Astrocyte of the spinal cord (primary cell): ENCODE measurements at regions not wholly inside any gene's neighbourhood (a gene's known extent, or its start where the extent isn't known, plus 50 kb on each side); places are given as distances from the start of the nearest gene placed in this dataset.

Experiments used
- DNase-seq: peaks from one replicate; pipeline ENCODE4 v3.0.0; 2011; ENCODE audit warnings: low read depth, low spot score
- H3K4me3 ChIP-seq: 2 replicates; pipeline ENCODE4 v1.5.1; 2011; ENCODE audit warnings: low read depth, mild to moderate bottlenecking, low read length, moderate library complexity
- CTCF ChIP-seq: IDR thresholded peaks from 2 replicates; pipeline ENCODE4 v1.5.1; 2012; ENCODE audit warnings: low read depth, mild to moderate bottlenecking, low read length, inconsistent platforms
- in situ Hi-C: cut with HindIII; loops from 2 replicates; pipeline ENCODE4 v1.10.0; 2017; ENCODE audit warnings: low sequenced_read_pairs

- DNase-seq = no peak
- no peak overlapping the region for H3K4me3 ChIP-seq
- in situ Hi-C loops = no loop called here
- TF ChIP-seq CTCF = no peak
These were observed 91.5 kb downstream of the TEX51 start for GRCh38 chr2:126990200-126990599.

GRCh38 chr2:126990605-126991532 lies 92.2 kb downstream of the TEX51 start:
- no peak for TF ChIP-seq CTCF
- H3K4me3 ChIP-seq = no peak overlapping the region
- in situ Hi-C loops = no loop called here
- DNase-seq = no peak

GRCh38 chr2:126994340-126994777 lies 95.7 kb downstream of the TEX51 start:
- H3K4me3 ChIP-seq = no peak overlapping the region
- in situ Hi-C loops = no loop called here
- no peak for TF ChIP-seq CTCF
- no peak for DNase-seq

GRCh38 chr2:126995621-126996377 lies 97.1 kb downstream of the TEX51 start:
- TF ChIP-seq CTCF = no peak
- no peak for DNase-seq
- no peak overlapping the region for H3K4me3 ChIP-seq
- in situ Hi-C loops = no loop called here

- H3K4me3 ChIP-seq = no peak overlapping the region
- no peak for TF ChIP-seq CTCF
- in situ Hi-C loops = no loop called here
- DNase-seq = no peak
These were observed 97.6 kb downstream of the TEX51 start for GRCh38 chr2:126996378-126996699.
